IPS-NIHi7 (cell line): ENCODE measurements at regions not wholly inside any gene's neighbourhood (a gene's known extent, or its start where the extent isn't known, plus 50 kb on each side); places are given as distances from the start of the nearest gene placed in this dataset.

Experiments
- DNase-seq: peaks from one replicate; pipeline ENCODE4 v3.0.0; 2012; ENCODE audit warnings: mixed read lengths; ENCODE audit errors: extremely low spot score

- no peak for DNase-seq
These were observed 620.2 kb downstream of the QKI start for GRCh38 chr6:164034602-164035140.

GRCh38 chr6:164025180-164025579 lies 610.7 kb downstream of the QKI start:
- DNase-seq = no peak

GRCh38 chr6:164023535-164023934 lies 609.0 kb downstream of the QKI start:
- DNase-seq = no peak

GRCh38 chr6:164022632-164023031 lies 608.1 kb downstream of the QKI start:
- DNase-seq = no peak

- DNase-seq = no peak
These were observed 607.2 kb downstream of the QKI start for GRCh38 chr6:164021589-164022250.

GRCh38 chr6:164020142-164020541 lies 605.6 kb downstream of the QKI start:
- no peak for DNase-seq

- DNase-seq = no peak
These were observed 603.6 kb downstream of the QKI start for GRCh38 chr6:164018133-164018532.

GRCh38 chr6:164016056-164016455 lies 601.5 kb downstream of the QKI start:
- DNase-seq = no peak

GRCh38 chr6:164015088-164015484 lies 600.6 kb downstream of the QKI start:
- no peak for DNase-seq

GRCh38 chr6:164014346-164015087 lies 600.0 kb downstream of the QKI start:
- DNase-seq = no peak

GRCh38 chr6:164013480-164014208 lies 599.1 kb downstream of the QKI start:
- no peak for DNase-seq

GRCh38 chr6:164011321-164011720 lies 596.8 kb downstream of the QKI start:
- DNase-seq = no peak

GRCh38 chr6:164010441-164011103 lies 596.1 kb downstream of the QKI start:
- DNase-seq = no peak

GRCh38 chr6:164008902-164009301 lies 594.4 kb downstream of the QKI start:
- no peak for DNase-seq

- DNase-seq = no peak
These were observed 593.4 kb downstream of the QKI start for GRCh38 chr6:164007881-164008280.

GRCh38 chr6:164006459-164006858 lies 591.9 kb downstream of the QKI start:
- DNase-seq = no peak

- DNase-seq = no peak
These were observed 590.6 kb downstream of the QKI start for GRCh38 chr6:164005004-164005711.

GRCh38 chr6:164000276-164000675 lies 585.8 kb downstream of the QKI start:
- no peak for DNase-seq

- no peak for DNase-seq
These were observed 585.1 kb downstream of the QKI start for GRCh38 chr6:163999475-164000125.

GRCh38 chr6:163998496-163998895 lies 584.0 kb downstream of the QKI start:
- no peak for DNase-seq

- DNase-seq = no peak
These were observed 582.0 kb downstream of the QKI start for GRCh38 chr6:163996491-163996890.
